Inflammatory macrophage treated with lipopolysaccharide for 1 hour (primary cell): ENCODE measurements at regions not wholly inside any gene's neighbourhood (a gene's known extent, or its start where the extent isn't known, plus 50 kb on each side); places are given as distances from the start of the nearest gene placed in this dataset.
"Not testable (repeated sequence)": the region's sequence is repeated elsewhere in the genome, so short reads cannot be mapped to it uniquely, and the experiment has no call there.

Source experiments
- DNase-seq, 2 donors: peaks; one replicate each; pipeline ENCODE4 v3.0.0-alpha.2; 2020 to 2022

DNA sequence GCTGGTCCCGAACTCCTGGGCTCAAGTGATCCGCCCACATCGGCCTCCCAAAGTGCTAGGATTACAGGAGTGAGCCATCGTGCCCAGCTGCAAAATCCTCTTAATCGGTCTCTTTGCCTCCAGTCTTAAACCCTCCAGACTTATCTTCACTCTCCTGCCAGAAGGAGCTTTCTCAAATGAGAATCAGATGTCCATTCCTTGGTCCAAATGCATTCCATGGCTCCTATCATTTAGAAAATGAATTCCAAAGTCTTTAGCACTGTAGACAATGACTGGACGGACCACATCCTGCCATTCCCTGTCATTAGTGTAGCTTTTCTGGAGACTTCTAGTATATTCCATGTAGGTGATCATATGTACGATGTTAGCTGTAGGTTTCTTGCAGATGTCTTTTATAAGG is 141.9 kb downstream of the ID4 start:
- no peak for DNase-seq

DNA sequence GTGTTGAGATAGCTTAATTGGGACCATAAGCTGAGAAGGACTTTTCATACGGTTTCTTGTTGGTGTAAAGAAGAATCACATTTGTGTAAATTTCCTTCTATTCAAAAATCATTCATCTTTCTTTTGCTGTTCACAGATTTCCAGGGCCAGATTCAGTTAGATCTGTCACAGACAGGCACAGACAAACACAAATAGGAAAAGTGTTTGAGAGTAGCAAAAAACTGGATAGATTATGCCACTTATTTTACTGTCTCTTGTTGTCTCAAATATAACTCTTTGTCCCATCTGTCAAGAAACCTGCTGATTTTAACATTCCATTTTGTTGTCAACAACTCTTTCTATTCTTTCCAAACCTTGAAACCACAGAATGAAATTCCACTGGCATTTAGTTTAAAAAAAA is 142.8 kb downstream of the ID4 start:
- no peak for DNase-seq

DNA sequence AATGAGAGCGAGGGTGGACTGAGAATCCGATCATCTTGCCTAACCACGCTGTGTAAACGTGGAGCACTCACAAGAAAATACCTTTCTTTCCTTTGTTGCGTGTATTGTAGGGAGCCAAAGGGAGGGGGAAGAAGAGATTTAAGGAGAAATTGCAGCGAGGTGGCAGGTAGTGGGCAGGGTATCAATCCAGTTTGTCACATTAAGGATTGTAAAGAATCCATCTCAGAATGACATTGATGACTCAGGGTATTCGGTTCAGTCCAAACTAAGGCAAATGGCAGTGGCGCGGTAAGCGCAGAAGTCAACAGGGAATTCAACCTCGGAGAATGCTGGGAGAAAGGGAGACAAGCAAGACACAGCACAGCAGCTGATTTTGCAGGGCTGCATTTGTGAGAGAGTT is 146.2 kb downstream of the ID4 start:
- no peak for DNase-seq

DNA sequence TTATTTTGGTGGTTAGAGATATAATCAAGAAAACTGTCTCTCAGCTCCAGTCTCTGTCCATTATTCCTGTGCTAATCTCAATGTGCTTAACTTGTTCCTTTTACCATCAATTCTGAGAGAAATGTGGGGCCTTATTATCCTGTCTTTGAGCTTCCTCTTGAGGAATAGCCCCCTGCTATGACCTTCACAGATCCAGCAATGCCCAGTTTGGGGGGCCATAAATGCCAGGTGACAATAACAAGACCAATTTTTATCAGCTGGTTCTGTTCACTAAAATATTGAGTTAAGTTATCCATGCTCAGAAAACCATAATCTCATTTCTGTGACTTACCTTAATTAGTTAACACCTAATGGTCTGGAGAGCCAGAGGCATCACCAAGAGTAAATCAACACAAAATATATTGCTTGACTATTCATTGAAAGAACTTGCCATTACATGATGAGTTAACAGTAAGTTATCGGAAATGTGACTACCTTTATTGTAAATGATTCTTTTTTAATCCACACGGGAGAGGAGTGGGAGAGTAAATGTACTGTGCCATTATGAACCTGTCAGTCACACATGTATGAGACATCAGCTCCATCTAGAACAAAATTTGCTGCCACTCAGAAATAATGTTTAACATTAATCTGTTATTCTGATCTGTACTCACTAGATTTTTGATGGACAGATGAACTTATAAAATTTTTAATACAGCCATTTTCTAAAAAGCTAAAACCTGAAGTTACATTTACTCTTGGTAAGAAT is 149.7 kb downstream of the ID4 start:
- DNase-seq, result no peak

DNA sequence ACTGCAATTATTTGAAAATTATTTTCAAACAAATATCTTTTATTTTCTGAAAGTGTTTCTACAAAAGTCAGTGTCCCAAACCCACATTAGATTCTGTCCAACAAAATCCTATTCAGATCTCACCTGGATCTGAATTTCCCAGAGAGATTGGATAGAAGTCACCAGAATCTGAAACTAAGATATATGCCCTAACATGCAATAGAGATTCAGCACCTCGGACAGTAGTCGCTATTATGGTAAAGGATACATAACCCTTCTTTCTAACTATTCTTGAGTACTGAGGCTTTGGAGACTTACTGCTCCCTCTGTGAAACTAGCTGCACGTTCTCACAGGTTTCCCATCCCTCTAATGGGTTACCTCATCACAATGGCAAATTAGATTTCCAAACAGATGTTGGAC is 151.4 kb downstream of the ID4 start:
- DNase-seq, result no peak

DNA sequence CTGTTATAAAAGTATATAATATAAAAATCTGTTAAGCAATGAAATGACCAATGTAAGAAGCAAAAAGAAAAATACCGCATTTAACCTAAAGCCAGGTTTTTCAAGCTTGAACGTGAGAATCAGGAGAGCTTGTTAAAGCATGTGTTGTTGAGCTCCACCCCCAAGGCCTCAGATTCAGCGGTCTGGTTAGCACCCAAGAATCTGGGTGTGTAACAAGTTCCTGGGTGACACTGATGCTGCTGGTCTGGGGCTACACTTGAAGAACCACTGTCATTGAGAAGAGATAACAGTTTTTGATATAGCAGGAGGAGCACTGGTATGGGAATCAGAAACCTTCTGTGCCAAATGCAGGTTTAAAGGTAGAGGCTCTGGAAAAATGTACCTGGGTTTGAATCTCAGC is 154.0 kb downstream of the ID4 start:
- DNase-seq, result no peak

DNA sequence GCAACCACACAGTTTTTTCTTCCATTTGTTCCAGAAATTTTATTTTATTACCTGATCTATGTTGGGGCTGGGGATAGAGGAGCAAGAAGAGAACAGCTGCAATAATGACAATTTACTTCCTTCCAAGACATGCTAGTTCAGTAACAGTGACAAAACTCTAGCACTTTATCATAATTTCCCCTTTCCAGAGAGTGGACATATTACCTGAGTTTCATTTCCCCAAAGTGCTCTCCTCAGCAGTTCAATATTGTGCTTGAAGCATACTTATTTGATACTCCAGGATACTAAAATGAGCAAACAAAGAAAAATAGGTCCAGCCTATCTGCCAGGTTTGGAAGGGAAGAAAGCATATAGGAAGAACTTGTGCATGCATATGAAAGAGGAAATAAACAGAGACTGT is 157.7 kb downstream of the ID4 start:
- no peak for DNase-seq

DNA sequence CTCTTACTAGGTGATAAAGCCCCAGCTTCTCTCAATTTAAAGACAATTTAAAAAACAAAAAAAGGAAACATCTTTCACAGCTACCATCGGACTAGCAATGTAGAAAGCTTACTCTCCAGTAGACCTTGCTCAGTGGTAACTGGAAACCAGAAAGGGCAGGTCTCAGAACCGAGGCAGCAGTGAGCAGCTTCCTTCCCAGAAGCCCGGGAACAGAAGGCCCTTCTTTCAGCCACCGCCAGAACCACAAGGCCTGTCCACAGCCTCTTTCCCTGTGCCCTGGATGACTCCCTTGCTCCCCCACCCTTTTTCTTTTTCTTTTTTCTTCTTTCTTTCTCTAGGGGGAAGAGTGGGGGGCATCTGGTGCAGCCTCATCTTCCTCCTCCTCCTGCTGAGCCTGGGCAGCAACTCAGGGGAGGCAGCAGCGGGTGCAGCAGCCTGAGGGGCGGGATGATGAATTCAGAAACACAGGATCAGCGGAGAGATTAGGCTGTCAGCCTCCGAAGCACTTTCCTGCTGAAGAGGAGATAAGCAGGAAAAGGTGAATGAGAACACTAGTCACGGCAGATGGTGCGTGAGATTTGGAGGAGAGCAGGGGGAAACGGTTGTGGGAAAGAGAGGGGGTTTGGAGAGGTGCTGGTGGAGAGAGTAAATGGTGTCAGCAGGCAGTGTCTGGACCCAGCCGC is 158.5 kb downstream of the ID4 start:
- no peak for DNase-seq

DNA sequence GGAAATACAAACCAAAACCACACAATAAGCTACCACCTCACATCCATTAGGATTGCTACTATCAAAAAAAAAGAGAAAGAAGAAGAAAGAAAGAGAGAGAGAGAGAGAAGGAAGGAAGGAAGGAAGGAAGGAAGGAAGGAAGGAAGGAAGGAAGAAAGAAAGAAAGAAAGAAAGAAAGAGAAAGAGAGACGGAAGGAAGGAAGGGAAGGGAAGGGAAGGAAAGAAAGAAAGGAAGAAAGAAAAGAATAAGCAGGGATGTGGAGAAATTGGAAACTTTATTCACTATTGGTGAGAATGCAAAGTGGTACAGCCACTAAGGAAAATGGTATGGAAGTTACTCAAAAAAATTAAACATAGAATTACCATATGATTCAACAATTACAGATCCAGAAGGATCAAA is 159.9 kb downstream of the ID4 start:
- no peak for DNase-seq

DNA sequence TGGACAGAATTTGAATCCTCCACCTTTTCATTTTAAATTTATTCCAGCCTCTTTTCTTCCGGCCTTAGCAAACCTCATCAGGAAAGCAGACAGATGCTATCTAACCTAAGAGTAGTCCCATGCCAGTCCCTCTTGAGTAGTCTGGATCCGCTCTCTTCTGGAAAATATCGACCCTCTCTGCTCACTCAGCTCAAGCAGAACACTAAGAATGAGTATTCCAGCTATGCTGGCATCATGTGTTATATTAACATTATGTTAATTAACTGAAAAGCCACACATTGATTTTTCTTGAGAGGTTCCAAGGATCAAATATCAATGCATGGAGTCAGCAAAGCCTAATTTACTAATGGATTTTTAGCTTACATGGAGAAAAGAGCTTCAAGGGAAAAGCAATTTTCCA is 161.4 kb downstream of the ID4 start:
- no peak for DNase-seq

DNA sequence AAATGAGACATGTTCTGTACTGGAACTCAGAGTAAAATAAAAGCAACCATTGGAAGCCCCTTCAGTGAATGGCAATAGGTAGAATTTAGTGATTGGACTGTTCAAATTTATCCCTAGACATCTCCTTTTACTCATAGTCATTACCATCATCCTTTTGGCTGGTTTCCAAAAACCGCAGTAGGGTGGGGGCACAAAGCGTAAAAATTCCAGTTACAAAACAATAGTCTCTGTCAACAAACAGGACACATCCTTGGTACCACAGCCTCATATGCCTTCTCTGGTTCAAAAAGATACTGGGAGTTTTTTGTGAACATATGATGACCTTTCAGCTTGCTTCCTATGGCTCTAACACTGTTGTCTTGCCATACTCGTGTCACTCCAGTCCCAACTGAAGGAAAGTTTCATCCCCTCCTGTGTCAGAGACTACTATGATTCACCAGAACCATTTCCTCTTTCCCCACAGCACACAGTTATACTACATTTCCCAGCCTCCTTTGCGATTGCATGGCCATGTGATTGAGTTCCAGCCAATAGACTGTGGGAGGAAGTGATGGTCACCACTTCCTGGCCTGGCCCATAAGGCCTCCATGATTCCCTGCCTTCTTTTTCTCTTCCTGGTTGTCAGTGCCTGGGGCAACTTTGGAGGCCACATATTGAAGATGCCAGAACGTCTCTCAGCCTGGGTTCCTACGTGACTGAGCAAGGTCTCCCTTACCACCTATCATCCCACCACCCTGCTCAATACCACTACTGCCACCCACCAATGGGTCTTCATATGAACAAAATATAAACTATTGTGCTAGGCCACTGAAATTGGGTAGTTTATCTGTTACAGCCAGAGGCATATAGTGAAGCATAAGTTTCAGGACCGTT is 162.4 kb downstream of the ID4 start:
- peak; percentile 23 to 47 for DNase-seq

DNA sequence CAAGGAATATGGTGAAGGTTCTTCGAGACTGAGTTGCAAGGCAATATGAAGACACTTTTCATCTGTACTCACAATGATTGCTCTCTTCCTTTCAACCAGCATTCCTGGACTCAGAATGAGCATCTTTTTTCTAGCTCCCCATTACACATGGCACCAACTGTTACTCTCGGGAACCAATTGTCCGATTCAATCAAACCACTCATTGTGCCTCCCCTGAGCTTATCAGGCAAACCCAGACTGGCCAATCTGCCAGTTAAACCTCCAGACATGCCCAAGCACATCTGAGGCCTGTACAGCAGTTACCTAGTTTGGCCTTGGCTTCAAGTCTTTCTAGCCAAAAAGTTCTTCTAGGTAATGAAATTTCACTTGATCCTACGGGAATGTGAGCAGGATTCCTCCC is 164.1 kb downstream of the ID4 start:
- no peak for DNase-seq

DNA sequence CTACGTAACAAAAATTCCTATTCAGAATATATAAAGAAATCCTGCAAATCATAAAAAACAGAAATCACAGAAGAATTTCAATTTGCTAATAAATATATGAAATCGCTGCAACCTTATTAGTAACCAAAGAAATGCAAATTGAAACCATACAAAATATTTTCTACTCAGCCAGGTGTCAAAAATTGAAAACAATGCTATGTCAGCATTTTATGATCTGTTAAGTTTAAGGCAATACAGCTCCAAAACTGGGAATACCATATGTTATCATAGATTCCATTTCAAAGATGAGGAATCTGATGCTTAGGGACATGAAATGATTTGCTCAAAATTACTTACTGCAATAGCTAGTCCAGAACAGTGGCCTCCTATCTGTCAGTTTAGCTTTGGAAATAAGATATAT is 168.9 kb downstream of the ID4 start:
- no peak for DNase-seq

DNA sequence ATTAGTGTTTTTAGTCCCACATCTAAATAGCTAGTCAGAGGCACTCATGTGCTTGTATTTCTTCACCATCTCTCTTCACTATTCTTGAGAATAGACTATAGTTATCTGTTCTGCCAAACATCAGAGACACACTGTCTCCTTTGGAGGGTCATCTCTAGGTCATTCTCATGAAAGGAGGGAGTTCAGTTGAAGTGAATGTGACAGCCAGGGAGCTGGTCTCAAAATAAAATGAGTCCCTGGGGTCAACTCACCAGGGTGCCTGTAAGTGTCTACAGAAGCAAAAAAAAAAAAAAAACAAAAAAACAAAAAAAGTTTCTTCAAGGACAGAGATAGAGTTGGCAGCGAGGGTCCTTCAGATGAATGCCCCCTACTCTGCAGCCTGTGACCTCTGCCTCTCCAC is 171.0 kb downstream of the ID4 start:
- no peak for DNase-seq

DNA sequence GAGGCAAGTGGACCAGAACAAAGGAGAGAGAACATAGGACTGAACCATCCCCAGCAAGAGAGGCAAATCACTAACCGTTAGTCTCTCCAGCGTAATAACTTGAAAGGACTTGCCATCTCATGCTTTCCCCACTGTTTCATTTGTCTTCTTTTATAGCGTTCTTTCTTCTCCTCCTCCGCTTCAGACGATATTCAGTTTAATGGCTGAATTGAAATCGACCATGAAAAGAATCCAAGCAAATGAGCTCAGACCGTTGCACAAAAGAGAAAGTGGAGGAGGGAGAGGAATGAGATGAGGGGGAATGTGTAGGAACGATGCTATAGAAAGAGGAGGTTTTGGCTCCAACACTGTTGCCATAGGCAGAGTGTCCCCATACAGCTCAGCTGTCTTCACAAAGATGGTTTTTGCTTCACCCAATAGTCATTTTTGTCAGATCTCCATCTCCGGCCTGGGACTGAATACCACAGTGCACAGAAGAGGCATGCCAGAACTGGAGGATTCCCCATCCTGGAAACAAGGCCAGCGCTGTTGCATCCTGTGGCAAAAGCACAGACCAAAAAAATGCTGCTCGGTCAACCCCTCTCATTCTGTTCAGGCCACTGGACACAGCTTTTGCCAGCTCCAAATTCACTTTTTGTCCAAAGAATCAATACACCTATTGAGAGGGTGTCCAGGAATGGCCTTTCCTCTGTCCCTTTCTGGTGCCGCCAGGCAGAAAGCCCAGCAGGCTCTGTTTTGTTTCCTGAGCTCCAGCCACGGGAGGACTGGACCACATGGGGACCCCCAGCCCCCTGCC is 176.1 kb downstream of the ID4 start:
- DNase-seq, result no peak

DNA sequence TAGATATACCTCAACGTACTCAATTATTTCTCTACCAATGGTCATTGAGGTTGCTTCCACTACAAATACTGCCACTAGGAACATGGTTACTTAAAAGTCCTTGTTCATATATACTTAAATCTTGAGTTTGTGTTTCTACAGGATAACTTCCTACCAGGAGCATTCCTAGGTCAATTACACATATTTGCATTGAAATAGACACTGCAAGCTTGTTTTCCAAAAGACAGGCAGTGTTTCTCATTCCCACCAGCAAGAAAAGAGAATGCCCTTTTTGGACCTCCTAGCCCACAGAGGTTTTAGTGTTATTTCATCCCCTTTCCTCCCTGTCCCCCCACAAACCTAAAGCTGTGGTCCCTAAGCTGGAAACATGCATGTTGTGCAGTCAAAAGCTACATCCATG is 177.3 kb downstream of the ID4 start:
- no peak for DNase-seq

DNA sequence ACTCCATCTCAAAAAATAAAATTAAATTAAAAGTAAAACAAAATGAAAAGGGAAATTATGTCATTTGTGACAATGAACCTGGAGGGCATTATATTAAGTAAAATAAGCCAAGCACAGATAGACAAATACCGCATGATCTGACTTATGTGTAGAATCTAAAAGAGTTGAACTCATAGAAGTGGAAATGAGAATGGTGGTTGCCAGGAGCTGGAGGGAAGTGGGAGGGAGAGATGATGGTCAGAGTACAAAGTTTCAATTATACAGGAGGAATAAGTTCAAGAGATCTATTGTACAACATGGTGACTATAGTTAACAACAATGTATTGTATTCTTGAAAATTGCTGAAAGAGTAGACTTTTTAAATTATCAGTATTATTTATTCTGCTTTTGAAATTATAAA is 183.4 kb downstream of the ID4 start:
- no peak for DNase-seq

DNA sequence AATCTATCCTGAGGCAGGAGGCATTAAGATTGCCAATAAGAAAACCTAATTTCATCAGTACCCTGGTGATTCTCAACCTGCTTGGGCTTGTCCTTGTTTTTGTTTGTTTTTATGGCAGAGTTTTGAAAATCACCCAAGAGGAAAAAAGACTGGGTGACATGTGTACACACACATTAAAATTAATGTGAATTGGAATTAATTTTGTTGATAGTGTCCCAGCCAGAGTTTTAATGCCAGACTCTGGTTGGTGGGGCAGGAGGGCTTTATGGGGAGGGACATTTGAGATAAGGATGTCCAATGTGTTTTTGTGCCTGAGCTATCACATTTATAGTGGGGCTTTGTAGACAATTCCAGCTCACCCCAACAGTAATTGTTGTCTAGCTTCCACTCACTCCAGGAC is 184.6 kb downstream of the ID4 start:
- no peak for DNase-seq

DNA sequence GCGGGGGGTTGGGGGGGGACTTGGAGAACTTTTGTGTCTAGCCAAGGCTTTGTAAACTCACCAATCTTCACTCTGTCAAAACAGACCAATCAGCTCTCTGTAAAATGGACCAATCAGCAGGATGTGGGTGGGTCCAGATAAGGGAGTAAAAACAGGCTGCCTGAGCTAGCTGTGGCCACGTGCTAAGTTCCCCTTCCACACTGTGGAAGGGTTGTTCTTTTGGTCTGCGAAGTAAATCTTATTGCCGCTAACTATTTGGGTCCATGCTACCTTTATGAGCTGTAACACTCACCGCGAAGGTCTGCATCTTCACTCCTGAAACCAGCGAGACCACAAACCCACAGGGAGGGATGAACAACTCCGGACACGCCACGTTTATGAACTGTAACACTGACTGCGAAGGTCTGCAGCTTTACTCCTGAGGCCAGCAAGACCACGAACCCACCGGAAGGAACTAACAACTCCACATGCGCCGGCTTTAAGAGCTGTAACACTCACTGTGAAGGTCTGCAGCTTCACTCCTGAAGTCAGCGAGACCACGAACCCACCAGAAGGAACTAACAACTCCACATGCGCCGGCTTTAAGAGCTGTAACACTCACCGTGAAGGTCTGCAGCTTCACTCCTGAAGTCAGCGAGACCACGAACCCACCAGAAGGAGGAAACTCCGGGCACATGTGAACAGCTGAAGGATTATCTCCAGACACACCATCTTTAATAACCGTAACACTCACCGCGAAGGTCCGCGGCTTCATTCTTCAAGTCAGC is 186.6 kb downstream of the ID4 start:
- not testable (repeated sequence) for DNase-seq

DNA sequence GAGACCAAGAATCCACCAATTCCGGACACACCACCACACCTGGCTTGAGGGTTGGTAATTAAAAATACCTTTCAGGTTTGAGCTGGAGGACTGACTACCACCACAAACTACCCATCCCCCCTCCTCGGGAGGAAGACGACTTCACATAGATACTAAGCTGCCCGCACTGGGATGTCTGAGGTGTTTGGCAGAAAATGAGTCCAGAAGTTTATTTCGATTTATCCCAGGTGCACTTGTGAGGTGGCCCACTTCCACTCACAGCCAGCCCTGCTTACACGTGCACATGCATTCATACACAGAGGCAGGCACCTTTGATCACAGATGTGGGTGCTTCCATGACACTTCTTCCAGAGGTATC is 187.1 kb downstream of the ID4 start:
- DNase-seq, result no peak

DNA sequence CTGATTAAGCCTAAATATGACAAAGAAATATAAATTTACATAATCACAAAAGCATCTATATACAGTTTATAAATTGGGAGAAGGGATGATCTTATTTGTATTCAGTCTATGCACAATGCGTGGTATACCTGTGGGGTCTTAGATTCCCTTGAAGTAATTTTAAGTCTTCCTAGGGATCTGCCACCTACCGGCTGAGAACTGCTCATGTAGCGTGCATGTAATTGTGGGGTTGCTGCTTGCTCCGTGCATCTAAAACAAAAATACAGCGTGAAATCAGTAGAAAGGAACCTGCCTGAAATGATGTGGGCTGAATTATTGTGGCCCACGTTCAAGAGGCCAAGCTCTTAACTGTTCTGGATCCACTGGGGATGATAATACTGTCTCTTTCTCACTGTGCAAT is 187.3 kb downstream of the MBOAT1 start:
- DNase-seq, result no peak

DNA sequence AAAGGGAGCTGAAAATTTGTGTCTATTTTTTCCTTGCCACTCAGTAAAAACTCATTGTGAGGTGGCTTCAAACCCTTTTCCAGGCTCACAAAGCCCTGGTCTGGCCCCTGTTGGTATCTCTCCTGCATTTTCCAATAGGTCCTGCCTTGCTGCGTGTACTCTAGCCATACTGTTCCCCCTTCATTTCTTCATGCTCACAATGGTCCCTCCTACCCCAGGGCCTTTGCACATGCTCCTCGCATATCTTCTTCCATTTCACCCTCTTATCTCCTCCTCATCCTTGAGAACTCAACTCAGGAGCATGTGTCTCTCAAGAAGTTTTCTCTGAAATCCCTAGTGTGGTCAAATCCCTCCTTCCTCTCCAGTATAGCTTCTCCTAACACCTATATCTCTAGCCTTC is 186.6 kb downstream of the MBOAT1 start:
- DNase-seq, result no peak
